ENCODE measurements at regions not wholly inside any gene's neighbourhood (a gene's known extent, or its start where the extent isn't known, plus 50 kb on each side); places are given as distances from the start of the nearest gene placed in this dataset.

- H3K27ac Mint-ChIP-seq = no peak overlapping the region
- no peaks in the 10 kb centered on the region; a peak in 2 of 5 replicates for H3K9me3 Mint-ChIP-seq
- no peaks in the 10 kb centered on the region for H3K23me2 ChIP-seq (ENCODE audit: insufficient read length, low read depth, low read length, poor library complexity, severe bottlenecking)
- no peak overlapping the region for H2BK20ac ChIP-seq (ENCODE audit: low read depth, low read length, poor library complexity, severe bottlenecking)
- no peaks in the 10 kb centered on the region for H3K79me2 ChIP-seq (ENCODE audit: insufficient read depth, low read length)
- no peaks in the 10 kb centered on the region for H3K9me3 ChIP-seq (ENCODE audit: control insufficient read depth, low read depth, low read length)
- H3K4me1 ChIP-seq (ENCODE audit: insufficient read depth, low read length) = no peaks in the 10 kb centered on the region
- H3K27me3 ChIP-seq (ENCODE audit: insufficient read depth, low read length) = no peaks in the 10 kb centered on the region; the same call in 1 of the 2 replicates
- no peak overlapping the region for H3K27ac ChIP-seq (ENCODE audit: insufficient read length, low read depth, low read length)
- H3K18ac ChIP-seq (ENCODE audit: insufficient read length, low read depth, low read length) = no peak overlapping the region
- TF ChIP-seq CTCF (conservative IDR thresholded peaks at IDR 0.05) = no peak
- no peak overlapping the region for H2AFZ ChIP-seq (ENCODE audit: low read length)
- H2AK5ac ChIP-seq (ENCODE audit: insufficient read length, low read length) = no peak overlapping the region
- H3T11ph ChIP-seq (ENCODE audit: low read length) = no peak overlapping the region
- no peak overlapping the region for H3K9ac ChIP-seq (ENCODE audit: extremely low read depth, insufficient read length, low read length)
- H3K4ac ChIP-seq (ENCODE audit: low read depth, low read length) = no peak overlapping the region
- H3K36me3 Mint-ChIP-seq (ENCODE audit: insufficient read depth in 1 of 3, low read depth in 3 of 3) = no peaks in the 10 kb centered on the region
- no peak overlapping the region for H3K4me3 Mint-ChIP-seq
- no peak overlapping the region for H2BK5ac ChIP-seq (ENCODE audit: insufficient read length, low read length)
- H2BK15ac ChIP-seq (ENCODE audit: low read depth, low read length) = no peak overlapping the region
- H3K4me1 Mint-ChIP-seq = peaks cover 0 to 3% of the 10 kb centered on the region in 2 experiments; a peak in 1 of 4 replicates
- no peak overlapping the region for H4K91ac ChIP-seq (ENCODE audit: insufficient read length, low read depth, low read length)
- H2BK12ac ChIP-seq (ENCODE audit: insufficient read length, low read depth, low read length) = no peak overlapping the region
- no peak overlapping the region for H3K56ac ChIP-seq (ENCODE audit: insufficient read length, low read depth, low read length)
- no peak overlapping the region for H2BK120ac ChIP-seq (ENCODE audit: low read depth, low read length, poor library complexity, severe bottlenecking)
- H4K20me1 ChIP-seq (ENCODE audit: control insufficient read depth, insufficient read depth, insufficient read length) = no peaks in the 10 kb centered on the region
- DNase-seq = no peak
- no CpG with 5 or more reads among the region's 18 CpGs for WGBS (ENCODE audit: extremely low coverage, insufficient read length, low lambda C conversion rate)
- H3K23ac ChIP-seq (ENCODE audit: insufficient read length, low read depth, low read length) = no peak overlapping the region
- no peaks in the 10 kb centered on the region for H3K79me1 ChIP-seq (ENCODE audit: insufficient read depth, low read depth, low read length, poor library complexity, severe bottlenecking)
- no peak overlapping the region for H3K4me2 ChIP-seq (ENCODE audit: insufficient read depth, insufficient read length, low read length)
- H4K5ac ChIP-seq (ENCODE audit: insufficient read length, low read depth, low read length) = no peak overlapping the region
- no peak overlapping the region; the same call in 1 of the 2 replicates for H3K14ac ChIP-seq (ENCODE audit: insufficient read depth, low read length)
- peaks cover 32% of the 10 kb centered on the region for H3K27me3 Mint-ChIP-seq (ENCODE audit: low read depth)
- no peak overlapping the region for H4K8ac ChIP-seq (replicated peaks; ENCODE audit: insufficient read length, low read depth, low read length)
These were observed 104.6 kb downstream of the PAX1 start for GRCh38 chr20:21809961-21810523.

Data from H9 (cell line).